Astrocyte (in vitro differentiated cells and primary cell): ENCODE measurements at regions not wholly inside any gene's neighbourhood (a gene's known extent, or its start where the extent isn't known, plus 50 kb on each side); places are given as distances from the start of the nearest gene placed in this dataset.

Source experiments
- DNase-seq: peaks from one replicate; pipeline ENCODE4 v3.0.0-alpha.2; 2010; ENCODE audit warnings: low read depth
- FAIRE-seq: peaks from 2 replicates; lab custom pipeline; 2011; peaks lifted over from hg19 to GRCh38; lab: Jason Lieb, UNC
- H2AFZ ChIP-seq: 2 replicates; pipeline ENCODE4 v1.6.0; 2012; ENCODE audit warnings: low read depth, low read length, inconsistent platforms
- H3K27ac ChIP-seq: 2 replicates; pipeline ENCODE4 v1.5.1; 2011; ENCODE audit warnings: low read depth, low read length, inconsistent platforms
- H3K27me3 ChIP-seq: 2 replicates; pipeline ENCODE4 v1.6.0; 2011; ENCODE audit warnings: low read length, inconsistent platforms; ENCODE audit not compliant: insufficient read depth
- H3K36me3 ChIP-seq: 2 replicates; pipeline ENCODE4 v1.5.1; 2011; ENCODE audit warnings: low read length, inconsistent platforms; ENCODE audit not compliant: insufficient read depth
- H3K4me1 ChIP-seq: 2 replicates; pipeline ENCODE4 v1.5.1; 2011; ENCODE audit warnings: low read length, inconsistent platforms; ENCODE audit not compliant: insufficient read depth
- H3K4me2 ChIP-seq: 2 replicates; pipeline ENCODE4 v1.6.0; 2012; ENCODE audit warnings: low read length, inconsistent platforms
- H3K4me3 ChIP-seq: 2 replicates; pipeline ENCODE4 v1.5.1; 2011; ENCODE audit warnings: low read depth, mild to moderate bottlenecking, low read length, inconsistent platforms; ENCODE audit not compliant: insufficient read depth
- H3K79me2 ChIP-seq: 2 replicates; pipeline ENCODE4 v1.6.0; 2012; ENCODE audit warnings: mild to moderate bottlenecking, low read length, inconsistent platforms; ENCODE audit not compliant: insufficient read depth
- H3K9ac ChIP-seq: 2 replicates; pipeline ENCODE4 v1.6.0; 2012; ENCODE audit warnings: mild to moderate bottlenecking, low read length, inconsistent platforms
- H3K9me3 ChIP-seq: 2 replicates; pipeline ENCODE4 v1.5.1; 2012; ENCODE audit warnings: low read depth, mild to moderate bottlenecking, low read length, inconsistent platforms; ENCODE audit not compliant: insufficient read depth
- H4K20me1 ChIP-seq: 2 replicates; pipeline ENCODE4 v1.6.0; 2012; ENCODE audit warnings: low read length, inconsistent platforms; ENCODE audit not compliant: insufficient read depth
- H3K27ac Mint-ChIP-seq: one replicate; pipeline ENCODE4 v1.8.0; 2021; ENCODE audit warnings: mild to moderate bottlenecking, mixed read lengths; ENCODE audit not compliant: unreplicated experiment
- H3K27me3 Mint-ChIP-seq: one replicate; pipeline ENCODE4 v1.8.0; 2021; ENCODE audit warnings: low read depth, mixed read lengths; ENCODE audit not compliant: unreplicated experiment
- H3K36me3 Mint-ChIP-seq: one replicate; pipeline ENCODE4 v1.8.0; 2021; ENCODE audit warnings: low read depth, mixed read lengths; ENCODE audit not compliant: unreplicated experiment
- H3K4me1 Mint-ChIP-seq: one replicate; pipeline ENCODE4 v1.8.0; 2021; ENCODE audit warnings: low read depth, mixed read lengths; ENCODE audit not compliant: unreplicated experiment
- H3K4me3 Mint-ChIP-seq: one replicate; pipeline ENCODE4 v1.8.0; 2021; ENCODE audit warnings: mild to moderate bottlenecking, moderate library complexity, mixed read lengths; ENCODE audit not compliant: unreplicated experiment
- H3K9me3 Mint-ChIP-seq: one replicate; pipeline ENCODE4 v1.8.0; 2021; ENCODE audit warnings: mild to moderate bottlenecking, mixed read lengths; ENCODE audit not compliant: unreplicated experiment
- CTCF ChIP-seq: IDR thresholded peaks from 2 replicates; pipeline ENCODE4 v1.5.1; 2011; ENCODE audit warnings: low read depth, mild to moderate bottlenecking, inconsistent platforms, low read length, moderate library complexity; ENCODE audit not compliant: insufficient read depth
- EZH2 ChIP-seq: IDR thresholded peaks from 2 replicates; pipeline ENCODE4 v1.6.1; 2012; ENCODE audit warnings: mild to moderate bottlenecking, low read length, inconsistent platforms; ENCODE audit not compliant: insufficient read depth

DNA sequence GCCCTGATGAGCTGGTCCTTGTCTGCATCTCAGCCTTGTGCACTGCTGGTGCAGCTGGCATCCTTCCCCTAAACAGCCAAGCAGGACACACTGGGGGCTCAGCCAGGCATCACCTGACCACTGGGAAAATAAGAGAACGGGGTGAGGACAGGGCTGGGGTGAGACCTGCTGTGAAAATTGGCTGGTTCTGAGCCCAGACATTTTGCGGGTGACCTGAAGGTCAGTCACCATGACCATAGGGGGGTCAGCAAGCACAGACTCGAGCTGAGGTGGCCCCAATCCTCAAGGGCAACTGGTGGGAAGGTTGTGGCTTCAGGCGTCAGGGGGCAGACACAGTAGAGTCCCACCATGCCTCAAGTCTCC lies 144.9 kb upstream of the TWIST2 start:
- Histone ChIP-seq H3K27ac (no peak overlapping the region), H3K9ac (no peak overlapping the region), H3K4me1 (no peaks in the 10 kb centered on the region), H3K79me2 (no peaks in the 10 kb centered on the region), H3K27me3 (peaks cover 2% of the 10 kb centered on the region), H4K20me1 (no peaks in the 10 kb centered on the region), H3K9me3 (no peaks in the 10 kb centered on the region), H3K4me3 (no peak overlapping the region), H3K36me3 (no peaks in the 10 kb centered on the region), H2AFZ (no peak overlapping the region), H3K4me2 (no peak overlapping the region)
- H3K9me3 Mint-ChIP-seq = no peaks in the 10 kb centered on the region
- H3K27me3 Mint-ChIP-seq = peaks cover 21% of the 10 kb centered on the region
- TF ChIP-seq CTCF (no peak), EZH2 (no peak)
- H3K4me3 Mint-ChIP-seq = no peak overlapping the region
- peaks cover 2% of the 10 kb centered on the region for H3K4me1 Mint-ChIP-seq
- H3K36me3 Mint-ChIP-seq = no peaks in the 10 kb centered on the region
- no peak overlapping the region for H3K27ac Mint-ChIP-seq
- no peak for DNase-seq
- FAIRE-seq = no peak

- peaks cover 2% of the 10 kb centered on the region for H3K4me1 Mint-ChIP-seq
- Histone ChIP-seq H3K36me3 (no peaks in the 10 kb centered on the region), H3K9me3 (no peaks in the 10 kb centered on the region), H3K27me3 (peaks cover 2% of the 10 kb centered on the region), H3K27ac (no peak overlapping the region), H2AFZ (no peak overlapping the region), H3K4me3 (no peak overlapping the region), H3K4me2 (no peak overlapping the region), H4K20me1 (no peaks in the 10 kb centered on the region), H3K9ac (no peak overlapping the region), H3K4me1 (no peaks in the 10 kb centered on the region), H3K79me2 (no peaks in the 10 kb centered on the region)
- H3K36me3 Mint-ChIP-seq = no peaks in the 10 kb centered on the region
- H3K27ac Mint-ChIP-seq = no peak overlapping the region
- FAIRE-seq (no peak), DNase-seq (no peak)
- H3K9me3 Mint-ChIP-seq = no peaks in the 10 kb centered on the region
- H3K27me3 Mint-ChIP-seq = peaks cover 17% of the 10 kb centered on the region
- TF ChIP-seq EZH2 = no peak
- TF ChIP-seq CTCF = no peak
- H3K4me3 Mint-ChIP-seq = no peak overlapping the region
Observed at GRCh38 chr2:238703436-238703835, 144.4 kb upstream of the TWIST2 start.

GRCh38 chr2:238704471-238705225 lies 143.2 kb upstream of the TWIST2 start:
- Histone ChIP-seq H2AFZ (no peak overlapping the region), H3K4me3 (no peak overlapping the region), H3K27me3 (peaks cover 2% of the 10 kb centered on the region), H3K27ac (no peak overlapping the region), H3K9me3 (no peaks in the 10 kb centered on the region), H3K79me2 (no peaks in the 10 kb centered on the region), H3K4me1 (no peaks in the 10 kb centered on the region), H3K4me2 (no peak overlapping the region), H3K9ac (no peak overlapping the region), H3K36me3 (no peaks in the 10 kb centered on the region), H4K20me1 (no peaks in the 10 kb centered on the region)
- no peaks in the 10 kb centered on the region for H3K36me3 Mint-ChIP-seq
- DNase-seq (no peak), FAIRE-seq (no peak)
- H3K4me1 Mint-ChIP-seq = peaks cover 2% of the 10 kb centered on the region
- peaks cover 17% of the 10 kb centered on the region for H3K27me3 Mint-ChIP-seq
- no peak overlapping the region for H3K27ac Mint-ChIP-seq
- no peaks in the 10 kb centered on the region for H3K9me3 Mint-ChIP-seq
- TF ChIP-seq CTCF (no peak), EZH2 (no peak)
- H3K4me3 Mint-ChIP-seq = no peak overlapping the region
